NT2/D1 (cell line): ENCODE measurements at regions not wholly inside any gene's neighbourhood (a gene's known extent, or its start where the extent isn't known, plus 50 kb on each side); places are given as distances from the start of the nearest gene placed in this dataset.
"Not testable (repeated sequence)": the region's sequence is repeated elsewhere in the genome, so short reads cannot be mapped to it uniquely, and the experiment has no call there.

ENCODE experiments used
- DNase-seq: peaks from one replicate; pipeline ENCODE4 v3.0.0-alpha.2; 2011; ENCODE audit warnings: low read depth, low spot score
- H3K27me3 ChIP-seq: 2 replicates; pipeline ENCODE4 v1.6.0; 2011; ENCODE audit warnings: mild to moderate bottlenecking; ENCODE audit not compliant: insufficient read length, insufficient read depth
- H3K36me3 ChIP-seq: 2 replicates; pipeline ENCODE4 v1.6.1; 2011; ENCODE audit warnings: mild to moderate bottlenecking, low read length, mixed read lengths; ENCODE audit not compliant: insufficient read depth, insufficient read length
- H3K4me1 ChIP-seq: 2 replicates; pipeline ENCODE4 v1.5.1; 2011; ENCODE audit not compliant: insufficient read depth, insufficient read length
- H3K4me3 ChIP-seq: 2 replicates; pipeline ENCODE4 v1.5.1; 2011; ENCODE audit warnings: low read depth; ENCODE audit not compliant: insufficient read length
- H3K9ac ChIP-seq: 2 replicates; pipeline ENCODE4 v1.6.0; 2011; ENCODE audit warnings: low read depth; ENCODE audit not compliant: insufficient read length
- H3K9me3 ChIP-seq: 2 replicates; pipeline ENCODE4 v1.5.1; 2011; ENCODE audit warnings: mild to moderate bottlenecking, low read length; ENCODE audit not compliant: insufficient read depth
- SUZ12 ChIP-seq: IDR thresholded peaks from 2 replicates; pipeline ENCODE4 v1.6.1; 2011; ENCODE audit not compliant: insufficient read length, insufficient read depth; ENCODE audit errors: extremely low read depth
- YY1 ChIP-seq: IDR thresholded peaks from 2 replicates; pipeline ENCODE4 v1.6.1; 2011; ENCODE audit not compliant: insufficient read length, insufficient read depth
- ZNF274 ChIP-seq: IDR thresholded peaks from 2 replicates; pipeline ENCODE4 v1.6.1; 2011; ENCODE audit warnings: mild to moderate bottlenecking, low read depth, low read length

DNA sequence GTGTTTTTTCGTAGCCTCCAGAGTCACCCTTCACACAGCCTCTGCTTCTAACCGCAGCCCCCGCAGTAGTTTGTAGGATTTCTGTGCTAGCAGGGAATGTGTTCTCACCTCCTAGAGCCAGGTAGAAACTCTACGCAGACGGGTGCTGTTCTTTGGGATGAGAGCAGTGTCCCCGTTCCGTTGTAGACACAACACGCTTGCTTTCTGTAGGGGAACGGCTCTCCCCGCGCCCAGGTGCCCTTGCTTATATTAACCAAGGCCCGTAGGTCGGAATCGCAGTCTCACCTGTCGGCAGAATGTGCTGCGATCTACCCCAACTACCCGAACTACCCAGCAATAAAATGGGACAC is 111.8 kb upstream of the NBPF11 start:
- Histone ChIP-seq H3K36me3 (no peaks in the 10 kb centered on the region), H3K4me3 (peak overlapping the region; percentile 36), H3K27me3 (no peaks in the 10 kb centered on the region), H3K4me1 (peaks cover 3% of the 10 kb centered on the region), H3K9me3 (no peaks in the 10 kb centered on the region), H3K9ac (peak overlapping the region; percentile 57)
- TF ChIP-seq ZNF274 (no peak), SUZ12 (no peak)
- DNase-seq, result no peak

DNA sequence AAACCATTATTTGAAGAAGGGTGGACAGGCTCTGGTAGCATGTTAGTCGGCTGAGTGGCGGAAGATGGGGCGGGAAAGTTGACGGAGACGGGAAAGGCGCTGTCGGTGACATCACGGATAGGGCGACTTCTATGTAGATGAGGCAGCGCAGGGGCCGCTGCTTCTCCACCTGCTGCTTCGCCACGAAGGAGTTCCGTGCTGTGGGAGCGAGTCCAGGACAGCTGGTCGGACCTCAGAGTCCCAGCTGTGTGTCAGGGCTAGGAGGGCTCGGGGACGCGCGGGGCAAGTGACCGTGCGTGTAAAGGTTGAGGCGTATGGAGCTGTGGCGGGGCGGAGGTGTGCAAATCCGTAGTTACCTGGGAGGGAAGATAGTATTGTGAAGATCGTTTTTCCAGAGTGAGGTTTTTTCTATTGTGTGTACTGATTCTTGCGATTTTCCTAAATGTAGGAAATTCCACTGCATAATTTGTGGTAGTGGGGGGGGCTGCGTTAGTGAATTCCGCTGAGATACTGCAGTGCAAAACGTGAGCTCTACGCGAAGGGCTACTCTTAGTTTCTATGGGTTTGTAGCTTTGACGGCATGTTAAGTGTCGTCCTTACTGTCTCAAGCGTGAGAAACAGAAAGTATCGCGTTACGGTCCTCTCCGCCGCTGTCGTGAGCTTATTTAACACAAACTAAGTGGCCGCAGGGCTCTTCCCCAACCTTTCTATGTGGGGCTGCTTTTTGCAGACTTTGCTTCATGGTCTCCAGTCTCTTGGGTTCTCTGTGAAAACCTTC is 111.2 kb upstream of the NBPF11 start:
- Histone ChIP-seq H3K9ac (peak overlapping the region; percentile 85), H3K4me1 (peaks cover 3% of the 10 kb centered on the region), H3K36me3 (no peaks in the 10 kb centered on the region), H3K9me3 (no peaks in the 10 kb centered on the region), H3K27me3 (no peaks in the 10 kb centered on the region), H3K4me3 (peak overlapping the region; percentile 36)
- TF ChIP-seq YY1 (no peak), ZNF274 (no peak), SUZ12 (no peak)
- DNase-seq, result peak; percentile 94

DNA sequence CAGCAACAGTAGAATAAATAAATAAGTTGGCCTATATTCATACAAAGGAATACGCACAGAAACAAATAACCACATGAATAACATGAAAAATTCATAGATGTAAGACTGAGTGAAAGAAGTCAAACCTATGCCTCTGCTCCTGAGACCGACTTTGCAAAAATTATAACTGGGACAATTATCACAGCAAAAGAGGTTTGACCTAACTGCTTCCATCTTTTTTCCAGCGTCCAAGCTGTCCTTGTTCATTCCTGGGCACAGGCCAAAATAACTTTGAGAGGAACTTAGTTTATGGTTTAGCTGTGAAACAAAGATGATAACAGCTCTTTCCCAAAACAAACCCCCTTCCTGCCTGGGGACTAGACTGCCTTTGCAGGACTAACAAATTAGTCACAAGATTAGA is 109.6 kb upstream of the NBPF11 start:
- H3K4me3 ChIP-seq, DNase-seq, H3K9ac ChIP-seq, H3K4me1 ChIP-seq, H3K27me3 ChIP-seq, H3K9me3 ChIP-seq, H3K36me3 ChIP-seq: not testable (repeated sequence)

DNA sequence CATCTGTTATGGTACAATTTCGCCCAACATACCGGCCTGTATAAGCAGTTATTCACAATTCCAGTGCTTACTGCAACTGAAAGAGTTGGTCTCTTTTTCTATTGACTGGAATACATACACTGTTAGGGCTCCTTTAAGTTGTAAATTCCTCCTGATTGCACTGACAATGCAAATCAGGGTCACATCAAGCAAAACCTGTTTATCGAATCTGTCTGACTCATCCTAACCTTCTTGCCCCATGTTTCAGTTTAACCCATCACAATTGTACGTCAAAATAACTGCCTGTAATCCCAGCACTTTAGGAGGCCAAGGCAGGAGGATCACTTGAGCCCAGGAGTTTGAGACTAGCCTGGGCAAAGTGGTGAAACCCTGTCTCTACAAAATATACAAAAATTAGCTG is 105.8 kb upstream of the NBPF11 start:
- not testable (repeated sequence) for H3K9ac ChIP-seq, DNase-seq, H3K36me3 ChIP-seq, H3K4me3 ChIP-seq, H3K9me3 ChIP-seq, H3K4me1 ChIP-seq, H3K27me3 ChIP-seq

DNA sequence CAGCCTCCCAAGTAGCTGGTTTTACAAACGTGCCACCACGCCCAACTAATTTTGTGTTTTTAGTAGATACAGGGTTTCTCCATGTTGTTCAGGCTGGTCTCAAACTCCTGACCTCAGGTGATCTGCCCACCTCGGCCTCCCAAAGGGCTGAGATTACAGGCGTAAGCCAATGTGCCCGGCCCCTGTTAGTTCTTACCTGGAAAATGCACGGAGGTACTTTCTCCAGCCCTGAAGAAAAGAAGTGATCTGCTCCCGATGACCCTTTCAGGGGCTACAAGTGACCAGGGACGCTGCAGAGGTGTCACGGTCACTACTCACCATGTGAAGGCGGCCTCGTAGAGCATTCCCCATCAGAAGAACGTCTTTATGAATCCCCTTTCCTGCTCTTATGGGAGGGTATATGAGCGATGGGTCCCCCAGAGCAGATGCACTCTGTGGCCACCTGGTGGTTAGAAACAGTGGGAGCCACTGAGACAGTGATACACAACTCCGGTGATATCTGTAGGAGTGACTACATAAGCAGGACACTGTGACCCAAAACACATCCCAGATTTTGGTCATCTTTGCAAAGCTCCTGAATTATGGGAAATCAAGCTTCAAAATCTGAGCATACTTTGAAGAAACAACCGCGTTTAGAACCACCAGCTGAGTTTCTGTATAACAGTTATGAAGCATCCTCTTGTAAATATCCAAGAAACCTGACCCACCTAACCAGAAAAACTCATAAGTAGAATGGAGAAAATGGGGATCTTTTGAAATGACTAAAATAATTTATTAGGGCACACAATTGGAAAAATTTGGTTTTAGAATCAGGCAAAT is 102.7 kb upstream of the NBPF11 start:
- H3K4me1 ChIP-seq, H3K4me3 ChIP-seq, DNase-seq, H3K27me3 ChIP-seq, H3K9me3 ChIP-seq, H3K9ac ChIP-seq, H3K36me3 ChIP-seq: not testable (repeated sequence)

DNA sequence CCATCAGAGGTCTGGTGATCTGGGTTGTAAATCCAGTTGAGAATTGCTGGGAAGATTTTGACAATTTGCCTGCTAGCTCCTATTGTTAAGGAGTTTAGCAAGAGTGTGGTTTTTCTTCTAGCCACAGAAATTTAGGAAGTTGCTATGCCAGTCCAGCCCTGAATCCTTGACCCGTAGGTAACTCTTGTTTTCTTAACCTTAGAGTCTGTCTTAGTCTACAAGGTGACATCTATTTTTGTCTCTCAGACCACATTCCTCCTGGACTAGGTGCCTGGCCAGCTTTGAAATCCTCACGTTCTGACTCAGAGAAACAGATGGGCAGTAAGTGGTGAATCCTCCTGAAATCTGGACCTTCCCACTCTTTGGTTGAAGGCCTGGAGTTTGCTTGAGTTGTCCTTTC is 101.7 kb upstream of the NBPF11 start:
- not testable (repeated sequence) for H3K9me3 ChIP-seq, H3K36me3 ChIP-seq, H3K9ac ChIP-seq, H3K27me3 ChIP-seq, H3K4me3 ChIP-seq, H3K4me1 ChIP-seq, DNase-seq

DNA sequence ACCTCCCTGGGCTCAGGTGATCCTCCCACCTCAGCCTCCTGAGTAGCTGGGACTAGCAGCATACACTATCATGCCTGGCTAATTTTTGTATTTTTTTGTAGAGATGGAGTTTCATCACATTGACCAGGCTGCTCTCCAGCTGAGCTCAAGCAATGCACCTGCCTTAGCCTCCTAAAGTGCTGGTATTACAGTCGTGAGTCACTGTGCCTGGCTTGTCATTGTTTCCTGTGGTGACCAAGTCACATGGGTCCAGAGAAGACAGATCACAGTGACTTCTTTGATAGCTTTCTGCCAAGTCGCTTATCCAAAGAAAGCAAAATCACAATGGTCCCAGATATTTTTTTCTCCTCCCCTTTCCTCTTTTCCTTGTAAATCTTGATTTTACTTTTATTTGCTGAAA is 96.7 kb upstream of the NBPF11 start:
- not testable (repeated sequence) for H3K4me3 ChIP-seq, DNase-seq, H3K36me3 ChIP-seq, H3K9ac ChIP-seq, H3K27me3 ChIP-seq, H3K4me1 ChIP-seq, H3K9me3 ChIP-seq

DNA sequence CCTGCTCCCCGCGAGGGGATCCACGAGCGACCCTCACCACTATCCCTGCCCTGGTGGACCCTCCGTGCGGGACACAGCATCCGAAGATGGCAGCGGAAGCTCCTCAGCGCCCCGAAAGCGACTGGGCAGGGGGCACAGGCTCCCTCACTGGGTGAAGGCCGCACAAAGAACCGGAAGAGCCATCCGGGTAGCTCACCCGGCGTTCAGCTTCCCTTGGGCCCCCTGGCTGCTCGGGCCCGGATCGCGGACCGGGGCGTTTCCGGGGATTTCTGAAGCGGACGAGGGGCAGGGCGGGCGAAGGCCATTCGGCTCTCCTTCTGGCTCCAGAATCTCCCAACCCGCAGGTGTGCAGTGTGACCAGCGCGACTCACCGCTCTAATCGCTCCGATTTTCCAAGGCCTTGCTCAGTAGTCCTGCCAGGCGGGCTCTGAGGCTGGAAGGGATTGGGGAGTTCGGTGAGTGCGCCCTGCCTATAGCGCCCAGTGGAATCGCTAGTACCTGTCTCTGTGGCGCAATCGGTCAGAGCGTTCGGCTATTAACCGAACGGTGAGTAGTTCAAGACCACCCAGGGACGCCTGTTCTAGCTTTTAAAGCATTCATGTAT is 94.3 kb upstream of the NBPF11 start:
- not testable (repeated sequence) for H3K4me3 ChIP-seq, H3K36me3 ChIP-seq, H3K4me1 ChIP-seq, DNase-seq, H3K27me3 ChIP-seq, H3K9me3 ChIP-seq, H3K9ac ChIP-seq

DNA sequence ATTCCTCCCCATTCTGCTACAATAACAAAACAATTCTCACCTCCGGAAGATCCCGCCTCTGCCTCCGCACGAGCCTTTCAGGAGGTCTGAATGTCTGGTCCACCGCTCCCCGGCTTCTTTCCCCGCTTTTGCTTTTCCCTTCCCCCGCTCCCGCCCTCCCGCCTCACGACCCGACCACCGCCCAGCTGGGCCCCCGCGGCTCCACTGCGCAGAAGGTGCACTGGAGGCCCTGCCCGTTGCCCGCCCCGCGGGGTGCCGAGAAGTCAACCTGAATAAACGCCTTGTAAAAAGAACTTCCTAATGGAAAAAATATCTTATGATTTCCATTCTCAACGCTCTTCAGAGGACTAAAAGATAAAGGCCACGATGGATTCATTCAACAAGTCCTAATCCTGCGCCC is 93.8 kb upstream of the NBPF11 start:
- not testable (repeated sequence) for H3K4me1 ChIP-seq, DNase-seq, H3K4me3 ChIP-seq, H3K27me3 ChIP-seq, H3K9ac ChIP-seq, H3K36me3 ChIP-seq, H3K9me3 ChIP-seq

DNA sequence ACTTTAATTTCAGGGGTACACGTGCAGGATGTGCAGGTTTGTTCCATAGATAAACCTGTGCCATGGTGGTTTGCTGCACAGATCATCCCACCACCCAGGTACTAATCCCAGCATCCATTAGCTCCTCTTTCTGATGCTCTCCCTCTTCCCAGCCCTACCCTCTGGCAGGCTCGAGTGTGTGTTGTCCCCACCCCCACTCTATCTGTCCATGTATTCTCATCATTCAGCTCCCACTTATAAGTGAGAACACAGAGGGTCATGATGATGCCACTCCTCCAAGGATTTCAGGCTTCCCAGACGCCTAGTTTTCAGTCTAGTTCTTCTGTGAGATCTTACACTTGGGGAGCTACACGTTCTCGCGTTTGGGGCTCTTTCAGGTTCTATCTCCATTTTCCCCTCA is 93.4 kb upstream of the NBPF11 start:
- not testable (repeated sequence) for DNase-seq, H3K27me3 ChIP-seq, H3K36me3 ChIP-seq, H3K4me1 ChIP-seq, H3K9me3 ChIP-seq, H3K4me3 ChIP-seq, H3K9ac ChIP-seq

DNA sequence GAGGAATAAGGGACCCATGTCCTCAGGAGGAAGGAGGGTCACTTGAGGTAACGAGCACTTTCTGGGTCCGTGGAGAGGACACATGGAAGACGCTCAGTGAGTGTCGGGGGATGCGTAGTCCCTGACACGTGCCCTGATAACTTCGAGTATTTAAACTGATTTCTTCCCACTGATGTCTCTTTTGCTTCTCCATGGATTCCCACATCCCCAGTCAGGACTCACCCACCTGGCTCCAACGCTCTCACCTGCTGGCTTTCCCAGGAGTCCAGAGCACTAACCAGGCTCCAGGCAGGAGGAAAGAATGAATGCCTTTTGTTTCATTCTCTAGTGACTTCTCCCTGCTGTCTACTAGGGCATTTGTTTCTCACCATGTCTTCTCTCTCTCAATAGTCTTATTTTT is 81.2 kb upstream of the NBPF11 start:
- H3K9me3 ChIP-seq, H3K27me3 ChIP-seq, H3K4me3 ChIP-seq, H3K9ac ChIP-seq, H3K4me1 ChIP-seq, H3K36me3 ChIP-seq, DNase-seq: not testable (repeated sequence)
